K562 (cell line): ENCODE measurements at regions not wholly inside any gene's neighbourhood (a gene's known extent, or its start where the extent isn't known, plus 50 kb on each side); places are given as distances from the start of the nearest gene placed in this dataset.

Source experiments
- ATAC-seq: fragments of 200-7000 bp; cut with Tn5 transposase; 3 replicates; pipeline ENCODE4 v1.9.1; 2020; ENCODE audit warnings: moderate library complexity
- BruUV-seq: library from RNA; stranded (reverse); fragments of 400-500 nt; replicated peaks from 2 replicates; lab custom pipeline; 2021; lab: Mats Ljungman, UMichigan
- CTCF ChIA-PET: fragments of 300-600 bp; formaldehyde crosslinking; extraction: SDS; loops from one replicate; lab custom pipeline; 2021; ENCODE audit warnings: low intra/inter-chr PET ratio; lab: Yijun Ruan, JAX
- POLR2A ChIA-PET: fragments of 300-600, 350-650 bp; sonication (Branson Sonifier 250); formaldehyde crosslinking; extraction: SDS; loops from one replicate; lab custom pipeline; 2021; ENCODE audit warnings: antibody characterized with exemption, inconsistent platforms; lab: Yijun Ruan, JAX
- DNase-seq, 4 experiments: peaks; one replicate each; pipeline versions ENCODE4 v3.0.0 to v3.0.0-alpha.2; 2011 to 2018; ENCODE audit warnings: low spot score in 3 of 4, mixed read lengths in 3 of 4; ENCODE audit errors: extremely low read depth in 1 of 4
- FAIRE-seq: peaks from 2 replicates; lab custom pipeline; 2011; peaks lifted over from hg19 to GRCh38; lab: Jason Lieb, UNC
- H2AFZ ChIP-seq: 2 replicates; pipeline ENCODE4 v1.6.0; 2011; ENCODE audit warnings: low read depth, low read length, control low read depth, inconsistent platforms
- H3K27ac ChIP-seq: fragments of 200-600 bp; 3 replicates; pipeline ENCODE4 v1.8.0; 2011; ENCODE audit warnings: low read depth, mild to moderate bottlenecking, control low read depth, inconsistent platforms, low read length, moderate library complexity, mixed read lengths; ENCODE audit errors: extremely low read depth
- H3K27me3 ChIP-seq, 2 experiments: fragments of 300-600 bp in 1 of 2; 2 replicates in 1 of 2; 3 replicates in 1 of 2; pipeline versions ENCODE4 v1.6.0 to v1.8.0; 2011; ENCODE audit warnings: inconsistent platforms in 2 of 2, low read length in 2 of 2, mild to moderate bottlenecking in 1 of 2, mixed read lengths in 1 of 2, moderate library complexity in 1 of 2; ENCODE audit not compliant: control insufficient read depth in 2 of 2, insufficient read depth in 2 of 2
- H3K36me3 ChIP-seq: fragments of 300-600 bp; 3 replicates; pipeline ENCODE4 v1.8.0; 2011; ENCODE audit warnings: mild to moderate bottlenecking, low read length, inconsistent platforms; ENCODE audit not compliant: control insufficient read depth, insufficient read depth
- H3K4me1 ChIP-seq, 2 experiments: fragments of 200-600 bp in 1 of 2; replicated peaks in 1 of 2; 2 replicates in 1 of 2; 3 replicates in 1 of 2; pipeline versions ENCODE4 v1.5.1 to v1.8.0; 2011; ENCODE audit warnings: inconsistent platforms in 2 of 2, low read length in 2 of 2, mild to moderate bottlenecking in 1 of 2, mixed read lengths in 1 of 2, moderate library complexity in 1 of 2; ENCODE audit not compliant: control insufficient read depth in 2 of 2, insufficient read depth in 2 of 2
- H3K4me2 ChIP-seq: 2 replicates; pipeline ENCODE4 v1.6.1; 2011; ENCODE audit warnings: low read length, control low read depth, inconsistent platforms, mixed read lengths; ENCODE audit not compliant: insufficient read depth
- H3K4me3 ChIP-seq: fragments of 200-600 bp; sonication (generic), shearing (Covaris generic); 2 replicates; pipeline ENCODE4 v1.5.1; 2016; ENCODE audit warnings: control low read depth, inconsistent platforms
- H3K79me2 ChIP-seq: fragments of 200-600 bp; 3 replicates; pipeline ENCODE4 v1.8.0; 2011; ENCODE audit warnings: low read length, inconsistent platforms; ENCODE audit not compliant: control insufficient read depth, insufficient read depth
- H3K9ac ChIP-seq, 2 experiments: 2 replicates each; pipeline versions ENCODE4 v1.6.0 to v1.6.1; 2011; ENCODE audit warnings: low read depth in 2 of 2, low read length in 2 of 2, control low read depth in 1 of 2, inconsistent platforms in 1 of 2, mild to moderate bottlenecking in 1 of 2, mixed read lengths in 1 of 2; ENCODE audit not compliant: insufficient read depth in 1 of 2
- H3K9me1 ChIP-seq: one replicate; pipeline ENCODE4 v1.6.0; 2011; ENCODE audit warnings: inconsistent platforms, mild to moderate bottlenecking, low read length, moderate library complexity; ENCODE audit not compliant: control insufficient read depth, insufficient read depth
- H3K9me3 ChIP-seq: replicated peaks from 2 replicates; pipeline ENCODE4 v1.5.1; 2011; ENCODE audit warnings: low read depth, low read length, inconsistent platforms; ENCODE audit not compliant: control insufficient read depth, insufficient read depth
- H4K20me1 ChIP-seq: replicated peaks from 2 replicates; pipeline ENCODE4 v1.6.1; 2011; ENCODE audit warnings: low read length, inconsistent platforms, mixed read lengths; ENCODE audit not compliant: control insufficient read depth, insufficient read depth
- EP300 ChIP-seq: IDR thresholded peaks from 2 replicates; pipeline ENCODE4 v1.6.1; 2012; ENCODE audit warnings: low read length, improper control_type of control experiment
- ETV1 ChIP-seq: fragments of 450-650 bp; conservative IDR thresholded peaks from 2 replicates; pipeline ENCODE4 v1.6.1; 2016; ENCODE audit warnings: missing genetic modification characterization, control low read depth, low read depth, missing compliant biosample characterization
- FOXJ2 ChIP-seq: fragments of 200-800 bp; sonication (Bioruptor generic); IDR thresholded peaks from 2 replicates; pipeline ENCODE4 v1.6.1; 2016; ENCODE audit warnings: missing genetic modification characterization, missing compliant biosample characterization
- KAT8 ChIP-seq: fragments of 450-650 bp; IDR thresholded peaks from 2 replicates; pipeline ENCODE4 v1.6.1; 2016; ENCODE audit warnings: low read depth, mild to moderate bottlenecking
- KDM2B ChIP-seq: fragments of 250-450 bp; sonication (Bioruptor Pico); IDR thresholded peaks from 2 replicates; pipeline ENCODE4 v1.8.0; 2021; ENCODE audit warnings: mild to moderate bottlenecking, moderate library complexity
- KHSRP ChIP-seq: fragments of 450-650 bp; IDR thresholded peaks from 2 replicates; pipeline ENCODE4 v1.6.1; 2017
- PHB ChIP-seq: fragments of 250-450 bp; sonication (Bioruptor Pico); IDR thresholded peaks from 2 replicates; pipeline ENCODE4 v1.5.0; 2021
- SREBF2 ChIP-seq: sonication (generic); formaldehyde crosslinking; IDR thresholded peaks from 2 replicates; pipeline ENCODE4 v1.4.0; 2020; ENCODE audit warnings: mild to moderate bottlenecking, missing genetic modification reagents
- XRCC4 ChIP-seq: IDR thresholded peaks from one replicate; pipeline ENCODE4 v1.6.1; 2011; ENCODE audit not compliant: insufficient read depth, insufficient read length; ENCODE audit errors: extremely low read depth
- ZBTB8A ChIP-seq: fragments of 450-650 bp; IDR thresholded peaks from 2 replicates; pipeline ENCODE4 v1.6.1; 2018; ENCODE audit warnings: mild to moderate bottlenecking, moderate library complexity; ENCODE audit not compliant: partially characterized antibody
- ZFP1 ChIP-seq: fragments of 450-650 bp; formaldehyde crosslinking; IDR thresholded peaks from 2 replicates; pipeline ENCODE4 v1.4.0; 2020; ENCODE audit warnings: mild to moderate bottlenecking, mixed read lengths
- ZNF24 ChIP-seq: fragments of 450-650 bp; IDR thresholded peaks from 2 replicates; pipeline ENCODE4 v1.6.1; 2016
- WGBS: fragments of 100-300 bp; shearing (Covaris generic); methylation state at CpG from one replicate; pipeline ENCODE4 v1.1.6; 2016; ENCODE audit warnings: low coverage, mixed read lengths; ENCODE audit not compliant: insufficient coverage; ENCODE audit errors: missing lambda C conversion rate; 5-methylcytosine and 5-hydroxymethylcytosine counted together
- in situ Hi-C: fragments of 300-500 bp; cut with MboI; formaldehyde crosslinking; loops from 4 replicates; pipeline ENCODE4 v1.15.0; 2018; ENCODE audit warnings: inconsistent platforms, mixed read lengths
- intact Hi-C: fragments of 100-400 bp; cut with micrococcal nuclease; formaldehyde crosslinking; loops from 2 replicates; pipeline ENCODE4 v1.14.2; 2022
- TF ChIP-seq, protein P1 (sequence below): sonication (generic); formaldehyde crosslinking; IDR thresholded peaks from 2 replicates; pipeline ENCODE4 v1.8.0; 2023; ENCODE audit warnings: missing genetic modification reagents, mild to moderate bottlenecking, borderline replicate concordance
- TF ChIP-seq, protein P2 (sequence below): fragments of 450-650 bp; IDR thresholded peaks from 2 replicates; pipeline ENCODE4 v1.6.1; 2016; ENCODE audit warnings: low read depth, mild to moderate bottlenecking, moderate library complexity
- TF ChIP-seq, protein P3 (sequence below): fragments of 450-650 bp; IDR thresholded peaks from 2 replicates; pipeline ENCODE4 v1.6.1; 2016; ENCODE audit warnings: mild to moderate bottlenecking
- TF ChIP-seq, protein P4 (sequence below): sonication (generic); formaldehyde crosslinking; IDR thresholded peaks from 2 replicates; pipeline ENCODE4 v1.8.1; 2022; ENCODE audit warnings: missing genetic modification reagents

DNA sequence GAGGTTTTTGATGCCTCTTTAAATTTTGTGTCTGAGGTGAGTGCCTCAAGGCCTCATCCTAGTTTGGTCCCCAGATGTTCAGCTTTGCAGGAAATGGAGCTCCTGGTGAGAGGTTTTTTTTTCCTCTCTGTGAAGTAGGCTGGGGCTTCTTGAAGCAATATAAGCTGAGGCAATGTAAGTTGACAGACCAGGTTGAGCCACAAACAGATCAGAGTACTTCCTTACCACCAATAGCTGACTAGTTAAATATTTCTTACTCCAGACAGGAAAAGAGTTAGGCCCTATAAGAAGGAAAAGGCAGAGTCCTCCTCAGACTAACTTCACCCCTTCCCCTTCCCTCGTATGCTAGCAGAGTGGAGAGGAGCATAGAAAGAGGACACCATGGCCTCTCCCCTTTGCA is 341.0 kb downstream of the LMO4 start:
- Histone ChIP-seq H3K79me2 (no peaks in the 10 kb centered on the region), H3K27me3 (no peaks in the 10 kb centered on the region), H3K4me3 (no peak overlapping the region), H3K9ac (no peak overlapping the region), H4K20me1 (no peaks in the 10 kb centered on the region), H2AFZ (no peak overlapping the region), H3K9me1 (no peaks in the 10 kb centered on the region), H3K4me1 (no peaks in the 10 kb centered on the region), H3K27ac (no peak overlapping the region), H3K36me3 (no peaks in the 10 kb centered on the region), H3K9me3 (no peaks in the 10 kb centered on the region), H3K4me2 (no peak overlapping the region)
- FAIRE-seq (no peak), ATAC-seq (no peak), DNase-seq (no peak)
- ChIA-PET POLR2A (no interaction called here), CTCF (no interaction called here)
- in situ Hi-C loops = no loop called here
- BruUV-seq = no TSS peak
- intact Hi-C loops = no loop called here
- 0% methylated on average over 1 of the region's 1 CpG for WGBS
- TF ChIP-seq EP300 (no peak), KDM2B (CRISPR knock-in tag) (no peak), ZNF24 (no peak), PHB (CRISPR knock-in tag) (no peak), ZBTB8A (no peak), KHSRP (no peak), FOXJ2 (no peak), ETV1 (tag) (no peak), KAT8 (no peak), XRCC4 (no peak), SREBF2 (CRISPR knock-in tag) (no peak), ZFP1 (no peak)
- TF ChIP-seq, protein P1, sequence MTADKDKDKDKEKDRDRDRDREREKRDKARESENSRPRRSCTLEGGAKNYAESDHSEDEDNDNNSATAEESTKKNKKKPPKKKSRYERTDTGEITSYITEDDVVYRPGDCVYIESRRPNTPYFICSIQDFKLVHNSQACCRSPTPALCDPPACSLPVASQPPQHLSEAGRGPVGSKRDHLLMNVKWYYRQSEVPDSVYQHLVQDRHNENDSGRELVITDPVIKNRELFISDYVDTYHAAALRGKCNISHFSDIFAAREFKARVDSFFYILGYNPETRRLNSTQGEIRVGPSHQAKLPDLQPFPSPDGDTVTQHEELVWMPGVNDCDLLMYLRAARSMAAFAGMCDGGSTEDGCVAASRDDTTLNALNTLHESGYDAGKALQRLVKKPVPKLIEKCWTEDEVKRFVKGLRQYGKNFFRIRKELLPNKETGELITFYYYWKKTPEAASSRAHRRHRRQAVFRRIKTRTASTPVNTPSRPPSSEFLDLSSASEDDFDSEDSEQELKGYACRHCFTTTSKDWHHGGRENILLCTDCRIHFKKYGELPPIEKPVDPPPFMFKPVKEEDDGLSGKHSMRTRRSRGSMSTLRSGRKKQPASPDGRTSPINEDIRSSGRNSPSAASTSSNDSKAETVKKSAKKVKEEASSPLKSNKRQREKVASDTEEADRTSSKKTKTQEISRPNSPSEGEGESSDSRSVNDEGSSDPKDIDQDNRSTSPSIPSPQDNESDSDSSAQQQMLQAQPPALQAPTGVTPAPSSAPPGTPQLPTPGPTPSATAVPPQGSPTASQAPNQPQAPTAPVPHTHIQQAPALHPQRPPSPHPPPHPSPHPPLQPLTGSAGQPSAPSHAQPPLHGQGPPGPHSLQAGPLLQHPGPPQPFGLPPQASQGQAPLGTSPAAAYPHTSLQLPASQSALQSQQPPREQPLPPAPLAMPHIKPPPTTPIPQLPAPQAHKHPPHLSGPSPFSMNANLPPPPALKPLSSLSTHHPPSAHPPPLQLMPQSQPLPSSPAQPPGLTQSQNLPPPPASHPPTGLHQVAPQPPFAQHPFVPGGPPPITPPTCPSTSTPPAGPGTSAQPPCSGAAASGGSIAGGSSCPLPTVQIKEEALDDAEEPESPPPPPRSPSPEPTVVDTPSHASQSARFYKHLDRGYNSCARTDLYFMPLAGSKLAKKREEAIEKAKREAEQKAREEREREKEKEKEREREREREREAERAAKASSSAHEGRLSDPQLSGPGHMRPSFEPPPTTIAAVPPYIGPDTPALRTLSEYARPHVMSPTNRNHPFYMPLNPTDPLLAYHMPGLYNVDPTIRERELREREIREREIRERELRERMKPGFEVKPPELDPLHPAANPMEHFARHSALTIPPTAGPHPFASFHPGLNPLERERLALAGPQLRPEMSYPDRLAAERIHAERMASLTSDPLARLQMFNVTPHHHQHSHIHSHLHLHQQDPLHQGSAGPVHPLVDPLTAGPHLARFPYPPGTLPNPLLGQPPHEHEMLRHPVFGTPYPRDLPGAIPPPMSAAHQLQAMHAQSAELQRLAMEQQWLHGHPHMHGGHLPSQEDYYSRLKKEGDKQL = no peak
- TF ChIP-seq, protein P2, sequence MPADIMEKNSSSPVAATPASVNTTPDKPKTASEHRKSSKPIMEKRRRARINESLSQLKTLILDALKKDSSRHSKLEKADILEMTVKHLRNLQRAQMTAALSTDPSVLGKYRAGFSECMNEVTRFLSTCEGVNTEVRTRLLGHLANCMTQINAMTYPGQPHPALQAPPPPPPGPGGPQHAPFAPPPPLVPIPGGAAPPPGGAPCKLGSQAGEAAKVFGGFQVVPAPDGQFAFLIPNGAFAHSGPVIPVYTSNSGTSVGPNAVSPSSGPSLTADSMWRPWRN = no peak
- TF ChIP-seq, protein P3, sequence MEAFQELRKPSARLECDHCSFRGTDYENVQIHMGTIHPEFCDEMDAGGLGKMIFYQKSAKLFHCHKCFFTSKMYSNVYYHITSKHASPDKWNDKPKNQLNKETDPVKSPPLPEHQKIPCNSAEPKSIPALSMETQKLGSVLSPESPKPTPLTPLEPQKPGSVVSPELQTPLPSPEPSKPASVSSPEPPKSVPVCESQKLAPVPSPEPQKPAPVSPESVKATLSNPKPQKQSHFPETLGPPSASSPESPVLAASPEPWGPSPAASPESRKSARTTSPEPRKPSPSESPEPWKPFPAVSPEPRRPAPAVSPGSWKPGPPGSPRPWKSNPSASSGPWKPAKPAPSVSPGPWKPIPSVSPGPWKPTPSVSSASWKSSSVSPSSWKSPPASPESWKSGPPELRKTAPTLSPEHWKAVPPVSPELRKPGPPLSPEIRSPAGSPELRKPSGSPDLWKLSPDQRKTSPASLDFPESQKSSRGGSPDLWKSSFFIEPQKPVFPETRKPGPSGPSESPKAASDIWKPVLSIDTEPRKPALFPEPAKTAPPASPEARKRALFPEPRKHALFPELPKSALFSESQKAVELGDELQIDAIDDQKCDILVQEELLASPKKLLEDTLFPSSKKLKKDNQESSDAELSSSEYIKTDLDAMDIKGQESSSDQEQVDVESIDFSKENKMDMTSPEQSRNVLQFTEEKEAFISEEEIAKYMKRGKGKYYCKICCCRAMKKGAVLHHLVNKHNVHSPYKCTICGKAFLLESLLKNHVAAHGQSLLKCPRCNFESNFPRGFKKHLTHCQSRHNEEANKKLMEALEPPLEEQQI = no peak
- TF ChIP-seq, protein P4, sequence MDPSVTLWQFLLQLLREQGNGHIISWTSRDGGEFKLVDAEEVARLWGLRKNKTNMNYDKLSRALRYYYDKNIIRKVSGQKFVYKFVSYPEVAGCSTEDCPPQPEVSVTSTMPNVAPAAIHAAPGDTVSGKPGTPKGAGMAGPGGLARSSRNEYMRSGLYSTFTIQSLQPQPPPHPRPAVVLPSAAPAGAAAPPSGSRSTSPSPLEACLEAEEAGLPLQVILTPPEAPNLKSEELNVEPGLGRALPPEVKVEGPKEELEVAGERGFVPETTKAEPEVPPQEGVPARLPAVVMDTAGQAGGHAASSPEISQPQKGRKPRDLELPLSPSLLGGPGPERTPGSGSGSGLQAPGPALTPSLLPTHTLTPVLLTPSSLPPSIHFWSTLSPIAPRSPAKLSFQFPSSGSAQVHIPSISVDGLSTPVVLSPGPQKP (CRISPR knock-in tag) = no peak
